ENCODE measurements at regions not wholly inside any gene's neighbourhood (a gene's known extent, or its start where the extent isn't known, plus 50 kb on each side); places are given as distances from the start of the nearest gene placed in this dataset.
A peak's percentile ranks its signal among the peaks of the same experiment; 100 is the strongest.

- intact Hi-C loops (cut with DNase I), result no loop called here
- Histone ChIP-seq H3K4me1 (peaks cover 10% of the 10 kb centered on the region), H3K27me3 (no peaks in the 10 kb centered on the region), H3K27ac (no peak overlapping the region), H3K9me3 (no peaks in the 10 kb centered on the region), H3K4me3 (no peak overlapping the region), H3K36me3 (no peaks in the 10 kb centered on the region)
- no peak for DNase-seq (ENCODE audit: extremely low spot score in 2 of 2)
- TF ChIP-seq CTCF (IDR thresholded peaks at IDR 0.05), result no peak
- TF ChIP-seq POLR2AphosphoS5 (IDR thresholded peaks at IDR 0.05; ENCODE audit: insufficient read depth in 1 of 2, low read depth in 1 of 2), result no peak
- no peak for TF ChIP-seq POLR2A (IDR thresholded peaks at IDR 0.05)
These were observed 241.6 kb upstream of the ZPLD1 start for GRCh38 chr3:102193255-102193654.

- no peak for DNase-seq (ENCODE audit: extremely low spot score in 2 of 2)
- Histone ChIP-seq H3K27me3 (no peaks in the 10 kb centered on the region), H3K9me3 (no peaks in the 10 kb centered on the region), H3K4me3 (no peak overlapping the region), H3K4me1 (peaks cover 10% of the 10 kb centered on the region), H3K36me3 (no peaks in the 10 kb centered on the region), H3K27ac (no peak overlapping the region)
- TF ChIP-seq POLR2AphosphoS5 (IDR thresholded peaks at IDR 0.05; ENCODE audit: insufficient read depth in 1 of 2, low read depth in 1 of 2) (no peak), CTCF (IDR thresholded peaks at IDR 0.05) (no peak), POLR2A (IDR thresholded peaks at IDR 0.05) (no peak)
- intact Hi-C loops (cut with DNase I), result no loop called here
These were observed 240.8 kb upstream of the ZPLD1 start for GRCh38 chr3:102194001-102194400.

DNA sequence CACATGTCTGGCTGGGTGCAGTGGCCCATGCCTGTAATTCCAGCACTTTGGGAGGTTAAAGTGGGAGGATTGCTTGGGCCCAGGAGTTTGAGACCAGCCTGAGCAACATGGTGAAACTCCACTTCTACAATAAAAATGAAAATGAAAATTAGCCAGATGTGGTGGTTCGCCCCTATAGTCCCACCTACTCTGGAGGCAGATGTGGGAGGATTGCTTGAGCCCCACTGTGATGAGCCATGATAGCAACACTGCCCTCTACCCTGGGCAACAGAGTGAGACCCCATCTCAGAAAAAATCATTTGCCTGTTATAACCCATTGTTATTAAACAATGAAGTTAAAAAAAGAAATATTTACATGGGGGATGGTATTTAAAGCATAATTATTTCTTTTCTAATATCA lies 240.1 kb upstream of the ZPLD1 start:
- H3K27me3 ChIP-seq, result no peaks in the 10 kb centered on the region
- H3K36me3 ChIP-seq, result no peaks in the 10 kb centered on the region
- H3K9me3 ChIP-seq, result no peaks in the 10 kb centered on the region
- no peak for DNase-seq (ENCODE audit: extremely low spot score in 2 of 2)
- no peak overlapping the region for H3K4me3 ChIP-seq
- intact Hi-C loops (cut with DNase I), result no loop called here
- TF ChIP-seq POLR2AphosphoS5 (IDR thresholded peaks at IDR 0.05; ENCODE audit: insufficient read depth in 1 of 2, low read depth in 1 of 2) (no peak), POLR2A (IDR thresholded peaks at IDR 0.05) (no peak), CTCF (IDR thresholded peaks at IDR 0.05) (no peak)
- peaks cover 10% of the 10 kb centered on the region for H3K4me1 ChIP-seq
- H3K27ac ChIP-seq, result no peak overlapping the region

GRCh38 chr3:102195198-102195948 lies 239.4 kb upstream of the ZPLD1 start:
- no peak for DNase-seq (ENCODE audit: extremely low spot score in 2 of 2)
- H3K27ac ChIP-seq, result no peak overlapping the region
- H3K4me1 ChIP-seq, result peaks cover 10% of the 10 kb centered on the region
- TF ChIP-seq POLR2AphosphoS5 (IDR thresholded peaks at IDR 0.05; ENCODE audit: insufficient read depth in 1 of 2, low read depth in 1 of 2), result peak in 1 of 2 donors; percentile 8
- no peak for TF ChIP-seq POLR2A (IDR thresholded peaks at IDR 0.05)
- H3K9me3 ChIP-seq, result no peaks in the 10 kb centered on the region
- H3K27me3 ChIP-seq, result no peaks in the 10 kb centered on the region
- intact Hi-C loops (cut with DNase I), result no loop called here
- H3K36me3 ChIP-seq, result no peaks in the 10 kb centered on the region
- no peak overlapping the region for H3K4me3 ChIP-seq

- no peak overlapping the region for H3K27ac ChIP-seq
- peaks cover 6% of the 10 kb centered on the region for H3K4me1 ChIP-seq
- H3K9me3 ChIP-seq, result no peaks in the 10 kb centered on the region
- H3K36me3 ChIP-seq, result no peaks in the 10 kb centered on the region
- DNase-seq (ENCODE audit: extremely low spot score in 2 of 2), result no peak
- TF ChIP-seq POLR2A (IDR thresholded peaks at IDR 0.05), result no peak
- TF ChIP-seq CTCF (IDR thresholded peaks at IDR 0.05), result no peak
- TF ChIP-seq POLR2AphosphoS5 (IDR thresholded peaks at IDR 0.05; ENCODE audit: insufficient read depth in 1 of 2, low read depth in 1 of 2), result no peak
- H3K4me3 ChIP-seq, result no peak overlapping the region
- no peaks in the 10 kb centered on the region for H3K27me3 ChIP-seq
- intact Hi-C loops (cut with DNase I), result no loop called here
These were observed 234.7 kb upstream of the ZPLD1 start for GRCh38 chr3:102200126-102200525.
